Endodermal cell (in vitro differentiated cells): ENCODE measurements at regions not wholly inside any gene's neighbourhood (a gene's known extent, or its start where the extent isn't known, plus 50 kb on each side); places are given as distances from the start of the nearest gene placed in this dataset.
A peak's percentile ranks its signal among the peaks of the same experiment; 100 is the strongest.

Experiments used
- DNase-seq: peaks from one replicate; pipeline ENCODE4 v3.0.0-alpha.2; 2017
- H3K27ac ChIP-seq: 2 replicates; pipeline ENCODE4 v1.5.1; 2013; ENCODE audit warnings: mild to moderate bottlenecking, low read depth, low read length, moderate library complexity
- H3K27me3 ChIP-seq: 2 replicates; pipeline ENCODE4 v1.6.1; 2013; ENCODE audit warnings: mild to moderate bottlenecking, low read length, moderate library complexity; ENCODE audit not compliant: insufficient read depth, control insufficient read depth, poor library complexity, severe bottlenecking
- H3K36me3 ChIP-seq: 2 replicates; pipeline ENCODE4 v1.7.0; 2013; ENCODE audit warnings: mild to moderate bottlenecking, low read length, moderate library complexity; ENCODE audit not compliant: control insufficient read depth, insufficient read depth
- H3K4me1 ChIP-seq: one replicate; pipeline ENCODE4 v1.7.0; 2013; ENCODE audit warnings: low read length; ENCODE audit not compliant: control insufficient read depth, insufficient read depth
- H3K4me3 ChIP-seq: 2 replicates; pipeline ENCODE4 v1.5.1; 2013; ENCODE audit warnings: mild to moderate bottlenecking, low read length, moderate library complexity
- H3K9ac ChIP-seq: 2 replicates; pipeline ENCODE4 v1.6.1; 2013; ENCODE audit warnings: mild to moderate bottlenecking, low read length, moderate library complexity; ENCODE audit not compliant: poor library complexity, severe bottlenecking; ENCODE audit errors: extremely low read depth
- H3K9me3 ChIP-seq: 2 replicates; pipeline ENCODE4 v1.6.1; 2013; ENCODE audit warnings: mild to moderate bottlenecking, low read length, moderate library complexity; ENCODE audit not compliant: control insufficient read depth
- H3K27ac Mint-ChIP-seq: 2 replicates; pipeline ENCODE4 v1.8.0; 2020; ENCODE audit warnings: mixed read lengths
- H3K27me3 Mint-ChIP-seq: 2 replicates; pipeline ENCODE4 v1.8.0; 2021; ENCODE audit warnings: mild to moderate bottlenecking, mixed read lengths; ENCODE audit not compliant: insufficient read depth
- H3K36me3 Mint-ChIP-seq: 2 replicates; pipeline ENCODE4 v1.8.0; 2020; ENCODE audit warnings: low read depth, mixed read lengths
- H3K4me1 Mint-ChIP-seq: 2 replicates; pipeline ENCODE4 v1.8.0; 2020; ENCODE audit warnings: mixed read lengths
- H3K4me3 Mint-ChIP-seq: 2 replicates; pipeline ENCODE4 v1.8.0; 2020; ENCODE audit warnings: mild to moderate bottlenecking, moderate library complexity, mixed read lengths
- H3K9me3 Mint-ChIP-seq: 2 replicates; pipeline ENCODE4 v1.8.0; 2020; ENCODE audit warnings: mild to moderate bottlenecking, mixed read lengths
- WGBS, 2 experiments: methylation state at CpG; one replicate each; pipeline versions ENCODE4 v1.1.5 to v1.1.7; 2013; ENCODE audit warnings: missing lambda C conversion rate in 2 of 2, mixed read lengths in 1 of 2; ENCODE audit not compliant: insufficient coverage in 1 of 2, insufficient read length in 1 of 2; 5-methylcytosine and 5-hydroxymethylcytosine counted together
- TF ChIP-seq, protein P1 (sequence below): fragments of 200-600 bp; sonication (generic); conservative IDR thresholded peaks from 2 replicates; pipeline ENCODE4 v1.5.0; 2021; ENCODE audit warnings: antibody characterized with exemption, mild to moderate bottlenecking

DNA sequence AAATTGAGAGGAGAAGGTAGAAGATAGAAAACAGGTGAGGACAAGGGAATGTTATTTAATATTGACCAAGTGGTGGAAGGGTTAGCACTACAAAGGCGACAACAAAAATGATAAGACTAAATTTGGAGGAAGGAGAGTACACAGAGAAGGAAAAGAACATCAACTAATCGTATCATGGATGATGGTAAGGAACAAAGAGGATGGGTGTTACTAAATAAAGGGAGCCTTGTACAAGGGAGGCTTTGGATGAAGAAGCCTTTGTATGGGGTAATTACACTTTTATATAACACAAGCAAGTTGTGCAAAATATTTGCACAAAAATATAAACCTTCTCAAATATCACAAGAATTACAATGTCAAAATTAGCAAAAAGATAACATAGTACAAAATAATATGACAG, 125.7 kb downstream of the ZNF608 start:
- no peaks in the 10 kb centered on the region for H3K36me3 Mint-ChIP-seq
- Histone ChIP-seq H3K9ac (no peak overlapping the region), H3K27ac (no peak overlapping the region), H3K27me3 (no peaks in the 10 kb centered on the region), H3K36me3 (no peaks in the 10 kb centered on the region), H3K4me1 (no peaks in the 10 kb centered on the region), H3K9me3 (no peaks in the 10 kb centered on the region), H3K4me3 (no peak overlapping the region)
- 94 to 97% methylated on average over 2 of the region's 2 CpGs for WGBS, 2 experiments
- no peaks in the 10 kb centered on the region for H3K27me3 Mint-ChIP-seq
- DNase-seq, result no peak
- H3K4me1 Mint-ChIP-seq, result peaks cover 27% of the 10 kb centered on the region
- TF ChIP-seq, protein P1, sequence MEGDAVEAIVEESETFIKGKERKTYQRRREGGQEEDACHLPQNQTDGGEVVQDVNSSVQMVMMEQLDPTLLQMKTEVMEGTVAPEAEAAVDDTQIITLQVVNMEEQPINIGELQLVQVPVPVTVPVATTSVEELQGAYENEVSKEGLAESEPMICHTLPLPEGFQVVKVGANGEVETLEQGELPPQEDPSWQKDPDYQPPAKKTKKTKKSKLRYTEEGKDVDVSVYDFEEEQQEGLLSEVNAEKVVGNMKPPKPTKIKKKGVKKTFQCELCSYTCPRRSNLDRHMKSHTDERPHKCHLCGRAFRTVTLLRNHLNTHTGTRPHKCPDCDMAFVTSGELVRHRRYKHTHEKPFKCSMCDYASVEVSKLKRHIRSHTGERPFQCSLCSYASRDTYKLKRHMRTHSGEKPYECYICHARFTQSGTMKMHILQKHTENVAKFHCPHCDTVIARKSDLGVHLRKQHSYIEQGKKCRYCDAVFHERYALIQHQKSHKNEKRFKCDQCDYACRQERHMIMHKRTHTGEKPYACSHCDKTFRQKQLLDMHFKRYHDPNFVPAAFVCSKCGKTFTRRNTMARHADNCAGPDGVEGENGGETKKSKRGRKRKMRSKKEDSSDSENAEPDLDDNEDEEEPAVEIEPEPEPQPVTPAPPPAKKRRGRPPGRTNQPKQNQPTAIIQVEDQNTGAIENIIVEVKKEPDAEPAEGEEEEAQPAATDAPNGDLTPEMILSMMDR, result no peak
- no peak overlapping the region for H3K27ac Mint-ChIP-seq
- H3K9me3 Mint-ChIP-seq, result no peaks in the 10 kb centered on the region
- H3K4me3 Mint-ChIP-seq, result no peak overlapping the region

DNA sequence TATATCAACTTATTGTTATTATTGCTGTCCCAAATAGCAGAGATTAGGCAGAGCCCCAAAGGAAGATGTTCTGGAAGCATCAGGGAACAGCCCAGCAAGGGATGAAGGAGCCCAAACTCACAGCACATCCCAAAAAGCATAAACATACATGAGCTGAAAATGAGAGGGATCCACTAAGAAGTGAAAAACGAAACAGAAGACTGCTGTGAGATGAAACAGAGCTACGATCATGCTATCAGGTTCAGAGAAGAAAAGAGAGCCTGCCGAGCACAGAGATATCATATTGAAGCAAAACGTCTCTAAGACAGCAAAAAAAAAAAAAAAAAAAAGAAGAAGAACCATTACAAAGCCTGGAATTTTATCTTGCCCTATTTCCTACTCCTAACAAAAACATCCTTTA, 127.3 kb downstream of the ZNF608 start:
- Mint-ChIP-seq H3K9me3 (no peaks in the 10 kb centered on the region), H3K27ac (no peak overlapping the region)
- TF ChIP-seq, protein P1, result no peak

GRCh38 chr5:124617787-124618186, 128.7 kb downstream of the ZNF608 start:
- Histone ChIP-seq H3K9ac (no peak overlapping the region), H3K9me3 (no peaks in the 10 kb centered on the region), H3K4me3 (no peak overlapping the region), H3K27me3 (no peaks in the 10 kb centered on the region), H3K4me1 (no peaks in the 10 kb centered on the region), H3K27ac (no peak overlapping the region), H3K36me3 (no peaks in the 10 kb centered on the region)
- WGBS, 2 experiments, result 94% methylated on average over 1 of the region's 1 CpG; no CpG with 5 or more reads in 1 of the 2 experiments
- Mint-ChIP-seq H3K9me3 (no peaks in the 10 kb centered on the region), H3K27me3 (no peaks in the 10 kb centered on the region), H3K4me3 (no peak overlapping the region), H3K4me1 (peaks cover 16% of the 10 kb centered on the region), H3K27ac (no peak overlapping the region), H3K36me3 (peaks cover 10% of the 10 kb centered on the region)
- TF ChIP-seq, protein P1, result peak; percentile 44
- no peak for DNase-seq

More for the DNA sequence above, 127.3 kb downstream of the ZNF608 start:
- Histone ChIP-seq H3K27me3 (no peaks in the 10 kb centered on the region), H3K4me3 (no peak overlapping the region), H3K4me1 (no peaks in the 10 kb centered on the region), H3K27ac (no peak overlapping the region), H3K9me3 (no peaks in the 10 kb centered on the region), H3K36me3 (no peaks in the 10 kb centered on the region), H3K9ac (no peak overlapping the region)
- DNase-seq, result no peak
- H3K4me1 Mint-ChIP-seq, result peaks cover 16% of the 10 kb centered on the region
- H3K36me3 Mint-ChIP-seq, result peaks cover 4% of the 10 kb centered on the region
- H3K4me3 Mint-ChIP-seq, result no peak overlapping the region
- 84% methylated on average over 4 of the region's 4 CpGs; no CpG with 5 or more reads in 1 of the 2 experiments for WGBS, 2 experiments
- no peaks in the 10 kb centered on the region for H3K27me3 Mint-ChIP-seq
